K562 (cell line): ENCODE measurements at regions not wholly inside any gene's neighbourhood (a gene's known extent, or its start where the extent isn't known, plus 50 kb on each side); places are given as distances from the start of the nearest gene placed in this dataset.

Source experiments
- ATAC-seq: fragments of 200-7000 bp; cut with Tn5 transposase; 3 replicates; pipeline ENCODE4 v1.9.1; 2020; ENCODE audit warnings: moderate library complexity
- BruUV-seq: library from RNA; stranded (reverse); fragments of 400-500 nt; replicated peaks from 2 replicates; lab custom pipeline; 2021; lab: Mats Ljungman, UMichigan
- CTCF ChIA-PET: fragments of 300-600 bp; formaldehyde crosslinking; extraction: SDS; loops from one replicate; lab custom pipeline; 2021; ENCODE audit warnings: low intra/inter-chr PET ratio; lab: Yijun Ruan, JAX
- POLR2A ChIA-PET: fragments of 300-600, 350-650 bp; sonication (Branson Sonifier 250); formaldehyde crosslinking; extraction: SDS; loops from one replicate; lab custom pipeline; 2021; ENCODE audit warnings: antibody characterized with exemption, inconsistent platforms; lab: Yijun Ruan, JAX
- DNase-seq, 4 experiments: peaks; one replicate each; pipeline versions ENCODE4 v3.0.0 to v3.0.0-alpha.2; 2011 to 2018; ENCODE audit warnings: low spot score in 3 of 4, mixed read lengths in 3 of 4; ENCODE audit errors: extremely low read depth in 1 of 4
- FAIRE-seq: peaks from 2 replicates; lab custom pipeline; 2011; peaks lifted over from hg19 to GRCh38; lab: Jason Lieb, UNC
- H2AFZ ChIP-seq: 2 replicates; pipeline ENCODE4 v1.6.0; 2011; ENCODE audit warnings: low read depth, low read length, control low read depth, inconsistent platforms
- H3K27ac ChIP-seq: fragments of 200-600 bp; 3 replicates; pipeline ENCODE4 v1.8.0; 2011; ENCODE audit warnings: low read depth, mild to moderate bottlenecking, control low read depth, inconsistent platforms, low read length, moderate library complexity, mixed read lengths; ENCODE audit errors: extremely low read depth
- H3K27me3 ChIP-seq, 2 experiments: fragments of 300-600 bp in 1 of 2; 2 replicates in 1 of 2; 3 replicates in 1 of 2; pipeline versions ENCODE4 v1.6.0 to v1.8.0; 2011; ENCODE audit warnings: inconsistent platforms in 2 of 2, low read length in 2 of 2, mild to moderate bottlenecking in 1 of 2, mixed read lengths in 1 of 2, moderate library complexity in 1 of 2; ENCODE audit not compliant: control insufficient read depth in 2 of 2, insufficient read depth in 2 of 2
- H3K36me3 ChIP-seq: fragments of 300-600 bp; 3 replicates; pipeline ENCODE4 v1.8.0; 2011; ENCODE audit warnings: mild to moderate bottlenecking, low read length, inconsistent platforms; ENCODE audit not compliant: control insufficient read depth, insufficient read depth
- H3K4me1 ChIP-seq, 2 experiments: fragments of 200-600 bp in 1 of 2; replicated peaks in 1 of 2; 2 replicates in 1 of 2; 3 replicates in 1 of 2; pipeline versions ENCODE4 v1.5.1 to v1.8.0; 2011; ENCODE audit warnings: inconsistent platforms in 2 of 2, low read length in 2 of 2, mild to moderate bottlenecking in 1 of 2, mixed read lengths in 1 of 2, moderate library complexity in 1 of 2; ENCODE audit not compliant: control insufficient read depth in 2 of 2, insufficient read depth in 2 of 2
- H3K4me2 ChIP-seq: 2 replicates; pipeline ENCODE4 v1.6.1; 2011; ENCODE audit warnings: low read length, control low read depth, inconsistent platforms, mixed read lengths; ENCODE audit not compliant: insufficient read depth
- H3K4me3 ChIP-seq: fragments of 200-600 bp; sonication (generic), shearing (Covaris generic); 2 replicates; pipeline ENCODE4 v1.5.1; 2016; ENCODE audit warnings: control low read depth, inconsistent platforms
- H3K79me2 ChIP-seq: fragments of 200-600 bp; 3 replicates; pipeline ENCODE4 v1.8.0; 2011; ENCODE audit warnings: low read length, inconsistent platforms; ENCODE audit not compliant: control insufficient read depth, insufficient read depth
- H3K9ac ChIP-seq, 2 experiments: 2 replicates each; pipeline versions ENCODE4 v1.6.0 to v1.6.1; 2011; ENCODE audit warnings: low read depth in 2 of 2, low read length in 2 of 2, control low read depth in 1 of 2, inconsistent platforms in 1 of 2, mild to moderate bottlenecking in 1 of 2, mixed read lengths in 1 of 2; ENCODE audit not compliant: insufficient read depth in 1 of 2
- H3K9me1 ChIP-seq: one replicate; pipeline ENCODE4 v1.6.0; 2011; ENCODE audit warnings: inconsistent platforms, mild to moderate bottlenecking, low read length, moderate library complexity; ENCODE audit not compliant: control insufficient read depth, insufficient read depth
- H3K9me3 ChIP-seq: replicated peaks from 2 replicates; pipeline ENCODE4 v1.5.1; 2011; ENCODE audit warnings: low read depth, low read length, inconsistent platforms; ENCODE audit not compliant: control insufficient read depth, insufficient read depth
- H4K20me1 ChIP-seq: replicated peaks from 2 replicates; pipeline ENCODE4 v1.6.1; 2011; ENCODE audit warnings: low read length, inconsistent platforms, mixed read lengths; ENCODE audit not compliant: control insufficient read depth, insufficient read depth
- ARID2 ChIP-seq: fragments of 450-650 bp; IDR thresholded peaks from 2 replicates; pipeline ENCODE4 v1.6.1; 2017; ENCODE audit warnings: antibody characterized with exemption, mild to moderate bottlenecking
- CHAMP1 ChIP-seq: fragments of 450-650 bp; IDR thresholded peaks from 2 replicates; pipeline ENCODE4 v1.6.1; 2016; ENCODE audit warnings: mild to moderate bottlenecking
- HINFP ChIP-seq: fragments of 450-650 bp; conservative IDR thresholded peaks from 2 replicates; pipeline ENCODE4 v1.6.1; 2016; ENCODE audit warnings: missing genetic modification characterization, low read depth, mild to moderate bottlenecking, control low read depth, missing compliant biosample characterization
- KAT8 ChIP-seq: fragments of 450-650 bp; IDR thresholded peaks from 2 replicates; pipeline ENCODE4 v1.6.1; 2016; ENCODE audit warnings: low read depth, mild to moderate bottlenecking
- KLF16 ChIP-seq: IDR thresholded peaks from 2 replicates; pipeline ENCODE4 v1.6.1; 2016; ENCODE audit warnings: antibody characterized with exemption
- MTA2 ChIP-seq: fragments of 450-650 bp; IDR thresholded peaks from 2 replicates; pipeline ENCODE4 v1.6.1; 2016; ENCODE audit warnings: low read depth
- MYBL2 ChIP-seq, 2 experiments: fragments of 450-650 bp in 1 of 2; sonication (generic) in 1 of 2; formaldehyde crosslinking in 1 of 2; IDR thresholded peaks; 2 replicates each; pipeline versions ENCODE4 v1.6.1 to v1.8.1; 2017 to 2022; ENCODE audit warnings: borderline replicate concordance in 1 of 2, inconsistent platforms in 1 of 2, low read depth in 1 of 2, mild to moderate bottlenecking in 1 of 2, missing genetic modification reagents in 1 of 2, moderate library complexity in 1 of 2
- NR2C2 ChIP-seq, 2 experiments: fragments of 200-800 bp in 1 of 2; sonication (Bioruptor generic) in 1 of 2; sonication (generic) in 1 of 2; formaldehyde crosslinking in 1 of 2; IDR thresholded peaks; 2 replicates each; pipeline versions ENCODE4 v1.6.1 to v1.8.0; 2016 to 2022; ENCODE audit warnings: mild to moderate bottlenecking in 1 of 2, missing compliant biosample characterization in 1 of 2, missing genetic modification characterization in 1 of 2, missing genetic modification reagents in 1 of 2
- RAD21 ChIP-seq, 2 experiments: fragments of 250-450 bp in 1 of 2; fragments of 450-650 bp in 1 of 2; sonication (Bioruptor Pico) in 1 of 2; formaldehyde crosslinking in 1 of 2; IDR thresholded peaks in 1 of 2; conservative IDR thresholded peaks in 1 of 2; 2 replicates each; pipeline versions ENCODE4 v1.4.0 to v1.8.0; 2020 to 2022; ENCODE audit warnings: mild to moderate bottlenecking in 2 of 2, moderate library complexity in 1 of 2
- STAT6 ChIP-seq: sonication (generic); formaldehyde crosslinking; IDR thresholded peaks from 2 replicates; pipeline ENCODE4 v1.8.1; 2023; ENCODE audit warnings: mild to moderate bottlenecking, missing genetic modification reagents
- ZBTB12 ChIP-seq: fragments of 250-450 bp; sonication (Bioruptor Pico); IDR thresholded peaks from 2 replicates; pipeline ENCODE4 v1.4.0; 2020
- ZNF143 ChIP-seq: sonication (generic); formaldehyde crosslinking; IDR thresholded peaks from 2 replicates; pipeline ENCODE4 v1.9.0; 2022; ENCODE audit warnings: mild to moderate bottlenecking, missing genetic modification reagents
- ZNF217 ChIP-seq: sonication (generic); formaldehyde crosslinking; IDR thresholded peaks from 2 replicates; pipeline ENCODE4 v1.8.0; 2022; ENCODE audit warnings: mild to moderate bottlenecking, missing genetic modification reagents
- WGBS: fragments of 100-300 bp; shearing (Covaris generic); methylation state at CpG from one replicate; pipeline ENCODE4 v1.1.6; 2016; ENCODE audit warnings: low coverage, mixed read lengths; ENCODE audit not compliant: insufficient coverage; ENCODE audit errors: missing lambda C conversion rate; 5-methylcytosine and 5-hydroxymethylcytosine counted together
- in situ Hi-C: fragments of 300-500 bp; cut with MboI; formaldehyde crosslinking; loops from 4 replicates; pipeline ENCODE4 v1.15.0; 2018; ENCODE audit warnings: inconsistent platforms, mixed read lengths
- intact Hi-C: fragments of 100-400 bp; cut with micrococcal nuclease; formaldehyde crosslinking; loops from 2 replicates; pipeline ENCODE4 v1.14.2; 2022

- TF ChIP-seq MTA2 (no peak), KLF16 (no peak), HINFP (no peak), ZNF217 (CRISPR knock-in tag) (no peak), ARID2 (no peak), MYBL2 (IDR thresholded peaks at IDR 0.05; ENCODE audit: low read depth) (no peak), MYBL2 (CRISPR knock-in tag; IDR thresholded peaks at IDR 0.05; ENCODE audit: borderline replicate concordance) (no peak), ZNF143 (no peak), KAT8 (no peak)
These were observed 119.6 kb upstream of the CNTNAP4 start (continued) for GRCh38 chr16:76157629-76158028.

GRCh38 chr16:76162046-76162445, 115.2 kb upstream of the CNTNAP4 start:
- Histone ChIP-seq H3K4me1 (no peaks in the 10 kb centered on the region), H3K9me1 (no peaks in the 10 kb centered on the region), H3K36me3 (no peaks in the 10 kb centered on the region), H4K20me1 (no peaks in the 10 kb centered on the region), H3K9ac (no peak overlapping the region), H3K27me3 (no peaks in the 10 kb centered on the region), H3K79me2 (no peaks in the 10 kb centered on the region), H2AFZ (no peak overlapping the region), H3K4me3 (no peak overlapping the region), H3K27ac (no peak overlapping the region), H3K4me2 (no peak overlapping the region), H3K9me3 (no peaks in the 10 kb centered on the region)
- 0% methylated on average over 3 of the region's 3 CpGs for WGBS
- intact Hi-C loops = no loop called here
- ChIA-PET CTCF (no interaction called here), POLR2A (no interaction called here)
- ATAC-seq = no peak
- FAIRE-seq = no peak
- in situ Hi-C loops = no loop called here
- no TSS peak for BruUV-seq
- no peak for DNase-seq
- TF ChIP-seq RAD21 (CRISPR knock-in tag; conservative IDR thresholded peaks at IDR 0.05 in 1 of 2, IDR thresholded peaks at IDR 0.05 in 1 of 2) (no peak), STAT6 (CRISPR knock-in tag) (no peak), ZBTB12 (CRISPR knock-in tag) (no peak), CHAMP1 (no peak), NR2C2 (CRISPR knock-in tag; IDR thresholded peaks at IDR 0.05) (no peak), NR2C2 (tag; IDR thresholded peaks at IDR 0.05) (no peak), MTA2 (no peak)
